Psoas muscle (tissue), 7 donors: ENCODE measurements at regions not wholly inside any gene's neighbourhood (a gene's known extent, or its start where the extent isn't known, plus 50 kb on each side); places are given as distances from the start of the nearest gene placed in this dataset.

Experiments used
- ATAC-seq, 4 donors: fragments of 200-7000 bp; cut with Tn5 transposase; one replicate each; pipeline ENCODE4 v1.9.1; 2020; ENCODE audit warnings: moderate library complexity in 3 of 4, mild to moderate bottlenecking in 2 of 4
- DNase-seq, 2 donors: peaks; one replicate each; pipeline ENCODE4 v3.0.0-alpha.2; 2020
- H3K27ac ChIP-seq: fragments of 200-600 bp; one replicate; pipeline ENCODE4 v1.8.0; 2022
- H3K27me3 ChIP-seq, 3 donors: fragments of 200-600 bp in 1 of 3; one replicate each; pipeline versions ENCODE4 v1.6.1 to v1.8.0; 2013 to 2022; ENCODE audit warnings: low read length in 2 of 3, mild to moderate bottlenecking in 2 of 3, moderate library complexity in 1 of 3; ENCODE audit not compliant: insufficient read depth in 3 of 3
- H3K36me3 ChIP-seq, 2 donors: fragments of 200-600 bp in 1 of 2; one replicate each; pipeline versions ENCODE4 v1.6.1 to v1.8.0; 2013 to 2022; ENCODE audit warnings: low read depth in 1 of 2, mild to moderate bottlenecking in 1 of 2, moderate library complexity in 1 of 2; ENCODE audit not compliant: insufficient read depth in 1 of 2
- H3K4me1 ChIP-seq: fragments of 200-600 bp; one replicate; pipeline ENCODE4 v1.8.0; 2022
- H3K4me3 ChIP-seq: fragments of 200-600 bp; one replicate; pipeline ENCODE4 v1.8.0; 2022; ENCODE audit warnings: mild to moderate bottlenecking
- H3K9me3 ChIP-seq: fragments of 200-600 bp; one replicate; pipeline ENCODE4 v1.8.0; 2022
- CTCF ChIP-seq: fragments of 200-600 bp; IDR thresholded peaks from one replicate; pipeline ENCODE4 v1.8.0; 2022; ENCODE audit warnings: antibody characterized with exemption
- WGBS, 3 donors: extraction: QIAGEN DNeasy Blood & Tissue Kit; methylation state at CpG; one replicate each; pipeline versions ENCODE4 v1.1.6 to v1.1.7; 2013; 5-methylcytosine and 5-hydroxymethylcytosine counted together
- intact Hi-C, 2 donors: fragments of 100-400 bp; cut with DNase I; formaldehyde crosslinking; loops; one replicate each; pipeline versions ENCODE4 v1.11.0 to v1.14.2; 2022
- donor health status: healthy with polysubstance abuse.
- donor health status: DM: no; HTN: no; CAD: no; lungs with moderate emphysema.
- donor health status: Bipolar disorder and iron deficiency.
- donor health status: healthy.
- donor health status: DM: yes; HTN: yes; CAD: no.
- donor health status: DM: no; HTN: no; CAD: no.
- donor health status: DM: yes; HTN: yes; CAD: no.

GRCh38 chr13:103908911-103909310 lies 842.7 kb upstream of the SLC10A2 start:
- no peak for TF ChIP-seq CTCF

GRCh38 chr13:103908274-103908673 lies 842.1 kb upstream of the SLC10A2 start:
- DNase-seq = no peak

More at GRCh38 chr13:103908911-103909310, 842.7 kb upstream of the SLC10A2 start:
- DNase-seq (no peak), ATAC-seq (no peak)
- WGBS, 3 donors = 84 to 86% (median 85%) methylated on average over 1 of the region's 1 CpG
- no peak overlapping the region for H3K27ac ChIP-seq
- H3K36me3 ChIP-seq = no peaks in the 10 kb centered on the region
- H3K27me3 ChIP-seq = no peaks in the 10 kb centered on the region
- intact Hi-C loops = no loop called here
- H3K9me3 ChIP-seq = no peaks in the 10 kb centered on the region
- H3K4me1 ChIP-seq = no peaks in the 10 kb centered on the region
- H3K4me3 ChIP-seq = no peak overlapping the region

GRCh38 chr13:103903790-103904189 lies 837.6 kb upstream of the SLC10A2 start:
- Histone ChIP-seq H3K4me1 (no peaks in the 10 kb centered on the region), H3K36me3 (no peaks in the 10 kb centered on the region), H3K4me3 (no peak overlapping the region), H3K27ac (no peak overlapping the region), H3K9me3 (no peaks in the 10 kb centered on the region), H3K27me3 (no peaks in the 10 kb centered on the region)
- ATAC-seq (no peak), DNase-seq (no peak)
- WGBS, 3 donors = 79 to 86% (median 83%) methylated on average over 4 of the region's 4 CpGs
- no peak for TF ChIP-seq CTCF
- intact Hi-C loops = no loop called here

More at GRCh38 chr13:103908274-103908673, 842.1 kb upstream of the SLC10A2 start:
- no peaks in the 10 kb centered on the region for H3K36me3 ChIP-seq
- no peaks in the 10 kb centered on the region for H3K27me3 ChIP-seq
- 79 to 82% (median 81%) methylated on average over 5 of the region's 5 CpGs for WGBS, 3 donors
- H3K4me3 ChIP-seq = no peak overlapping the region
- H3K27ac ChIP-seq = no peak overlapping the region
- TF ChIP-seq CTCF = no peak
- intact Hi-C loops = no loop called here
- no peaks in the 10 kb centered on the region for H3K4me1 ChIP-seq
- H3K9me3 ChIP-seq = no peaks in the 10 kb centered on the region
- ATAC-seq = no peak

GRCh38 chr13:103898481-103898880 lies 832.3 kb upstream of the SLC10A2 start:
- H3K36me3 ChIP-seq = no peaks in the 10 kb centered on the region
- intact Hi-C loops = no loop called here
- DNase-seq (no peak), ATAC-seq (no peak)
- 84 to 94% (median 86%) methylated on average over 2 of the region's 2 CpGs for WGBS, 3 donors
- no peak overlapping the region for H3K27ac ChIP-seq
- H3K27me3 ChIP-seq = no peaks in the 10 kb centered on the region
- H3K9me3 ChIP-seq = no peaks in the 10 kb centered on the region
- TF ChIP-seq CTCF = no peak
- no peak overlapping the region for H3K4me3 ChIP-seq
- H3K4me1 ChIP-seq = no peaks in the 10 kb centered on the region

GRCh38 chr13:103895835-103896531 lies 829.8 kb upstream of the SLC10A2 start:
- no peak for ATAC-seq
- TF ChIP-seq CTCF = no peak
- no peaks in the 10 kb centered on the region for H3K4me1 ChIP-seq
- 73 to 78% (median 77%) methylated on average over 1 of the region's 1 CpG for WGBS, 3 donors
- no peak overlapping the region for H3K27ac ChIP-seq
- H3K9me3 ChIP-seq = no peaks in the 10 kb centered on the region
- H3K27me3 ChIP-seq = no peaks in the 10 kb centered on the region
- intact Hi-C loops = no loop called here
- H3K4me3 ChIP-seq = no peak overlapping the region
- H3K36me3 ChIP-seq = no peaks in the 10 kb centered on the region
- DNase-seq = no peak
